ENCODE measurements at regions not wholly inside any gene's neighbourhood (a gene's known extent, or its start where the extent isn't known, plus 50 kb on each side); places are given as distances from the start of the nearest gene placed in this dataset.

DNA sequence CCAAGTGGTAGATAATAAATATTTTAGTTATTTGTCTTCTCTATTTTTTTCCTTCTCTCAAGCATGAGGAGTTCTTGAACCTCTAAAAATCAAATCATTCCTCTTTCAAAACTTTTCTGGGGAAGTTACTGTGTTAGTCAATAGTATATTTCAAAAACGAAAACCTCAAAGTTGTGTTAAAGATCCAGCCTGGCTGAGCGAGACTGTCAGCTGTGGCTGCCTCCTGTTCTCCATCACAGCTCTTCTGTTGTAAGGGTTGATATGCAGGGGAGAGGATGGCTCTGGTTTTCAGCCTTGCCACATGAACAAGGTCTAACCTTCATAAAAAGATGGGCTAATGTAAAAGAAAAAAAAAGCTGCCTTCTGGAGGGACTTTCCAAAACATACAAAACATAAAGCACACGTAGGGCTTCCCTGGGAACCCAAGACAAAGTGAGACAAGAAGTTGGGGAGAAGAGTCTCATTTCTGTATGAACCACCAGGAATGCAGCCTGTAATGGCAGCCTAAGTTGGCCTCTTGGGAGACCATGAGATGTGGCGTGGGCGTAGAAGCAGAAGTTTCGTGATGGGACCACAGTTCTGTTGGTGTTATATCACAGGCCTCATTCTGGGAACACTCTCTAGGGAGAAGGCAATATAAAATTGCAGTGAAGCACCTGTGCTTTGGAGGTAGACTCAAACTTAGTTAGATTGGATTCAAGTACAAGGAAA, 77.9 kb upstream of the FHIP2A start:
- no peak for DNase-seq

DNA sequence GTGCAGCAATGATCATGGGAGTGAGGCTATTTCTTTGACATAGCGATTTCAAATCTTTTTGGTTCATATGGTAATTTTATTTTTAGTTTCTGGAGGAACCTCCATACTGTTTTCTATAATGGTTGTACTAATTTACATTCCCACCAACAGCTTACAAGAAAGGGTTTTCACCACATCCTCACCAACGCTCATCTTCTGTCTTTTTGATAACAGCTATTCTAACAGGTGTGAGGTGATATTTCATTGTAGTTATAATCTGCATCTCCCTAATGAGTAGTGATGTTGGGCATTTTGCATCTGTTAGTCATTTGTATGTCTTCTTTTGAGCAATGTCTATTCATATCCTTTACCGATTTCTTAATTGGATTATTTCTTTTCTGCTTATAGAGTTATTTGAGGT, 75.0 kb upstream of the FHIP2A start:
- no peaks in the 10 kb centered on the region for H3K4me1 Mint-ChIP-seq
- no peaks in the 10 kb centered on the region for H3K36me3 Mint-ChIP-seq (ENCODE audit: low read depth)
- no peaks in the 10 kb centered on the region for H3K9me3 Mint-ChIP-seq
- no peak overlapping the region for H3K4me3 Mint-ChIP-seq
- H3K27me3 Mint-ChIP-seq (ENCODE audit: low read depth, poor library complexity) = peaks cover 30% of the 10 kb centered on the region
- DNase-seq = no peak
- no peak overlapping the region for H3K27ac Mint-ChIP-seq
- TF ChIP-seq, protein P1, sequence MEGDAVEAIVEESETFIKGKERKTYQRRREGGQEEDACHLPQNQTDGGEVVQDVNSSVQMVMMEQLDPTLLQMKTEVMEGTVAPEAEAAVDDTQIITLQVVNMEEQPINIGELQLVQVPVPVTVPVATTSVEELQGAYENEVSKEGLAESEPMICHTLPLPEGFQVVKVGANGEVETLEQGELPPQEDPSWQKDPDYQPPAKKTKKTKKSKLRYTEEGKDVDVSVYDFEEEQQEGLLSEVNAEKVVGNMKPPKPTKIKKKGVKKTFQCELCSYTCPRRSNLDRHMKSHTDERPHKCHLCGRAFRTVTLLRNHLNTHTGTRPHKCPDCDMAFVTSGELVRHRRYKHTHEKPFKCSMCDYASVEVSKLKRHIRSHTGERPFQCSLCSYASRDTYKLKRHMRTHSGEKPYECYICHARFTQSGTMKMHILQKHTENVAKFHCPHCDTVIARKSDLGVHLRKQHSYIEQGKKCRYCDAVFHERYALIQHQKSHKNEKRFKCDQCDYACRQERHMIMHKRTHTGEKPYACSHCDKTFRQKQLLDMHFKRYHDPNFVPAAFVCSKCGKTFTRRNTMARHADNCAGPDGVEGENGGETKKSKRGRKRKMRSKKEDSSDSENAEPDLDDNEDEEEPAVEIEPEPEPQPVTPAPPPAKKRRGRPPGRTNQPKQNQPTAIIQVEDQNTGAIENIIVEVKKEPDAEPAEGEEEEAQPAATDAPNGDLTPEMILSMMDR (IDR thresholded peaks at IDR 0.05) = no peak

More for the DNA sequence above, 77.9 kb upstream of the FHIP2A start:
- H3K9me3 Mint-ChIP-seq = no peaks in the 10 kb centered on the region
- TF ChIP-seq, protein P1 (IDR thresholded peaks at IDR 0.05) = no peak
- H3K4me3 Mint-ChIP-seq = no peak overlapping the region
- H3K4me1 Mint-ChIP-seq = no peaks in the 10 kb centered on the region
- no peaks in the 10 kb centered on the region for H3K36me3 Mint-ChIP-seq (ENCODE audit: low read depth)
- H3K27me3 Mint-ChIP-seq (ENCODE audit: low read depth, poor library complexity) = peaks cover 22% of the 10 kb centered on the region
- no peak overlapping the region for H3K27ac Mint-ChIP-seq

DNA sequence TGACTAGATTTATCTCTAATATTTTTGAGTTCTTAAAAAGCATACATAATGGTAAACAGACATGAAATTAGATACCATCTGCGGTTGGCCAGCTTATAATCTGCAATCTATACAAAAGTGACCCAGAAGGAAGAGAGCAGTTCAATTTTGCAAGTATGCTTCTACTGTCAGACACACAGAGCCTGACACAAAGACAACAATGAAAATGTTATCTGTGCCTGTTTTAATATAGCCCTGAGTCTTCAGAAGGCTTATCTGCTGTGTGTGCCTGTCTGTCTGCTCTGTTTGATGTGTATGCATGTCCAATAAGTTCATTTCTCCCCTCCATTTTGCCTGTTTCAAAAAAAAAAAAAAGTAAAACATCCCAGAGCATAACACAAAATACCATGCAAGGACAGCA, 73.3 kb upstream of the FHIP2A start:
- H3K27me3 Mint-ChIP-seq (ENCODE audit: low read depth, poor library complexity) = peaks cover 34% of the 10 kb centered on the region
- DNase-seq = no peak
- H3K4me3 Mint-ChIP-seq = no peak overlapping the region
- TF ChIP-seq, protein P1 (IDR thresholded peaks at IDR 0.05) = no peak
- H3K27ac Mint-ChIP-seq = no peak overlapping the region
- H3K36me3 Mint-ChIP-seq (ENCODE audit: low read depth) = no peaks in the 10 kb centered on the region
- peaks cover 3% of the 10 kb centered on the region for H3K9me3 Mint-ChIP-seq
- H3K4me1 Mint-ChIP-seq = no peaks in the 10 kb centered on the region

DNA sequence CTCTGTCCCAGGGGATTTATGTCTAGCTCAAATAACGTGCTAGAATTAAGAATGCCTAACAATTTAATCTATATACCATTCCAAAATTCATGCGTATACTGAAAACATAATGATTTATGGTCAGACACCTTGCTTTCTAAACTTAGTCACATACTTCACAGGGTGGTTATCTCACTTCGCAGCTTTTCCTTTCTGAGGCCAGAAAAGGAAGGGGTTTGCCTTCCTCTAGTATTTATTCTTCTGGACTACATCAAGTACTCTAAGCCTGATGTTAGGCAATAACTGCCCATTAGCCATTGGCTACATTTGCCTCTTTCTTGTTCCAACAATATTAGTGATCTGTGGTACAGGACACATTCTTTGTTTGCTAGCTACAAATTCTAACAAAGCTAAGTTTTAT, 72.6 kb upstream of the FHIP2A start:
- H3K4me3 Mint-ChIP-seq = no peak overlapping the region
- no peaks in the 10 kb centered on the region for H3K36me3 Mint-ChIP-seq (ENCODE audit: low read depth)
- peaks cover 3% of the 10 kb centered on the region for H3K9me3 Mint-ChIP-seq
- no peak for DNase-seq
- no peaks in the 10 kb centered on the region for H3K4me1 Mint-ChIP-seq
- peaks cover 27% of the 10 kb centered on the region for H3K27me3 Mint-ChIP-seq (ENCODE audit: low read depth, poor library complexity)
- no peak overlapping the region for H3K27ac Mint-ChIP-seq
- TF ChIP-seq, protein P1 (IDR thresholded peaks at IDR 0.05) = no peak

DNA sequence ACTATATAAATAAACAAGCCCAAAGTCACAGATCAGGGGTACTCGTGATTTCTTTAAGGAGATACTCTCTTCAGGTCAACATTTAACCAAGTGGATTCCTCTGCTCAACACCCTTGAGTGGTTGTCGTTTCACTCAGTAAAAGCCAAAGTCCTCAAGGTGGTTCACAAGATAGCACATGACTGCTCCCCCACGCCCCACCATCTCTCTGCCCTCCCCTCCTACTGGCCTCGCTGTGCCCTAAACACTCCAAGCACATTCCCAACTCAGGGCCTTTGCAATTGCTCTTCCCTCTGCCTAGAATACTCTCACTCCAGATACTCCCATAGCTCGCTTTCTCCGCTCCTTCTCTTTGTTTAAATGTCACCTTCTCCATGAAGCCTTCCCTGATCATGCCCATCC, 72.1 kb upstream of the FHIP2A start:
- Mint-ChIP-seq H3K4me1 (peaks cover 5% of the 10 kb centered on the region), H3K27me3 (ENCODE audit: low read depth, poor library complexity) (peaks cover 24% of the 10 kb centered on the region)

More for the DNA sequence above, 72.1 kb upstream of the FHIP2A start:
- no peak for DNase-seq
- H3K4me3 Mint-ChIP-seq = no peak overlapping the region
- H3K27ac Mint-ChIP-seq = no peak overlapping the region
- TF ChIP-seq, protein P1 (IDR thresholded peaks at IDR 0.05) = no peak
- H3K36me3 Mint-ChIP-seq (ENCODE audit: low read depth) = no peaks in the 10 kb centered on the region
- H3K9me3 Mint-ChIP-seq = peaks cover 3% of the 10 kb centered on the region

All from nephron progenitor cell (in vitro differentiated cells).